GM18519 (cell line): ENCODE measurements at regions not wholly inside any gene's neighbourhood (a gene's known extent, or its start where the extent isn't known, plus 50 kb on each side); places are given as distances from the start of the nearest gene placed in this dataset.

ENCODE experiments used
- ATAC-seq: cut with Tn5 transposase; IDR thresholded peaks from one replicate; pipeline ENCODE4 v1.9.1; 2021; ENCODE audit warnings: mild to moderate bottlenecking, moderate library complexity; ENCODE audit not compliant: unreplicated experiment, low FRiP score

DNA sequence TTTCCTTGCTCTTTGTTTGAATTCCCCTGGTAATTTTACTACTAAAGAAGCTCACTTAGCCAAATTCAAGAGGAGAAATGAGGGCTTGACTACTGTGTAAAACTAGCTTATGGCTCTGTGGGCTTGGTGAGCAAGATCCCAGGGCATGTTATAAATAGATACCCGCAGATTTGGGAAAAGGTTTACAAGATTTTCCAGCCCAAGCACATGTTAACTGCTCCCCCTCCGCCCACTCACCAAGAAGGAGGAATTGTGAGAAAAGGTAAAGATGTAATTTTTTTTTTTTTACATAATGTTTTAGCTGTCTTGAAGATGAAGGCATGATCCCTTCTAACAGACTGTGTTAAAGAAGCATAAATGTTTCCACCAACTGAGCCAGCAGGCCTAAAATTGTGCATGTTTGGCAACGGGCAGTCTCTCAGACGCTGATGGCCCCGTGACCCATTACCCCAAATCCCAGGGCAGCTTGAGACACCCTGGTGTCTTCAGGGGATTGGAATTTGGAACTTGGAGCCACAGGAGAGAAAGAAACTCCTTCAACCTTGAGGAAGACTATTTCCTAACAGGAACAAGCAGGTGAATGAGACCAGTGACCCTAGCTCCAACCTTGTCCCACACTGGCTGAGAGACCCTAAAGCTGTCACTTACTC lies 429.8 kb upstream of the CELF2 start:
- no peak for ATAC-seq

DNA sequence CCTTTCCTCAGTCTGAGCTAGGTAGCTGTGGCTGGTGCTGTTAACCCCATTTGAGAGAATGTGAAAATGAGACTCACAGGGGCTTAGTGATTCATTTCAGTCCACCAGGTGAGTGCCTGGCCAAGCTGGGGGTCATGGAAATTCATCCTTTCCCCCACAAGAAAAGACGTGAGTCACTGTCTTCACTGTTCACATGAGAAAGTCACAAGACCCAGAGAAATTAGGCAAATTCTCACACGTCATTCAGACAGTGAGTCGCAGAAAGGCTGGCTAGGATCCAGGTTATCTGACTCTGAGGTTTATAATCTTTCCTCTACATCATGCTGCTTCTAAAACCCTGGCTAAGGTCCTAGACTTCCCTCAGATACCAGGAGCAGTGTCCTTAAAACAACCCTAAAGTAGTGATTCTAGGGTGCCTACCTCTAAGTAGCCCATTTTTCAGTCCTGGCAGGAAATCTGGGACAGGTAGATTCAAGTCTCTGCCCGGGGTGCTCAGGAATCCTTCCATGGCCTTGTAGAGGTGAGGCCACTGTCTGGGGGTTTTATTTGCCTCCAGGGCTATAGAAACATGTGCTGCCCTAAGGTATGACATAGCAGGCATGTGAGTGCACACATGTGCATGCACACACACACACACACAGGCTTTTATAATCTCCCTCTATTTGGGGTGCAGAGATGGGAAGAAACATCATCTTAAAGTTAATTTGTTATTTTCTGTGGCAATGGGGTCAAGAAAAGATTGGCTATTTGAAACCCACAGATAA lies 427.9 kb upstream of the CELF2 start:
- ATAC-seq: peak; percentile 93

DNA sequence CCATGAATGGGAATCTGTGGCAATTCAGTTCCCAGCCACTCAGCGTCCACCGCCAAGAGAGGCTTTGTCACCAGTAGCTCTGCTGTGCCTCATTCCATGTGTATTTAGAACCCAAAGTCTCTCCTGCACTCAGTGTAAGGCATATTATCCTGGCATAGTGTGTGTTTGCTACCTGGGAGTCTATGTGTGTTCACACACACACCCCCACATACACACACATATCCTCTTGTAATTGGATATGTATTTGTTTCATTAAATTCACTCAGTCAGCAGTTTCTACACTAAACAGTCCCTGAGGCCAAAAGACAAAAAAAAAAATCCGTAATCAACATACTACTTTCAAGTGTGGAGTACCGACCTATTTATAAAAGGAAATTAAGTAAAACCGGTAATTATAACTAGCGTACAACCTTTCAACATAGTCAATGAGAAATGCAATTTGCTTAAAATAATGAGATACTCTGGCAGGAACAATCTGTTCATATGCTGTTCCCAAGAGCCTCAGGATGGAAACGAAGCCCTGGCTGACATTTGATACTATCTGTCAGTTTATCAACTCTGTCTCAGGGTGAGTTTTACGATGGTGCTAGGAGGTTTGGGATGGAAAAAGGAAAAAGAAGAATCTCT lies 425.8 kb upstream of the CELF2 start:
- ATAC-seq: no peak

GRCh38 chr10:10596256-10596655 lies 421.4 kb upstream of the CELF2 start:
- ATAC-seq: no peak

DNA sequence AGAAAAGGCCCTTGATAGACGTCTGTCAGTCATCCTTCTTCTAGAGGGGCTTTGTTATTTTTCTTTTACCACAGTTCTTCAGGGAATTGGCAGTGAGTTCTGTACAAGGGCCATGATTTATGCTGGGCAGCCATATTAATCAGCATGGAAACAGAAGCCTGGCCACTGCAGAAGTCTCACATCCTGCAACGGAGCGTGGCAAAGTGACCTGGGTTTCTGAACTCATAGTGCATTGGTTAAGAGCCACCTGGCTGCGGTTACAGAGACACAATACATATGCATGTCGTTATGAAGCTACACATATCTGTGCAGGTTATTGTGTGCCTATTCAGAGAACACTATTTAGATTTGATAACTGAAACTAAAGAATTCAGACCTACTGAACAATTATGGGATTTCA lies 419.4 kb upstream of the CELF2 start:
- no peak for ATAC-seq

DNA sequence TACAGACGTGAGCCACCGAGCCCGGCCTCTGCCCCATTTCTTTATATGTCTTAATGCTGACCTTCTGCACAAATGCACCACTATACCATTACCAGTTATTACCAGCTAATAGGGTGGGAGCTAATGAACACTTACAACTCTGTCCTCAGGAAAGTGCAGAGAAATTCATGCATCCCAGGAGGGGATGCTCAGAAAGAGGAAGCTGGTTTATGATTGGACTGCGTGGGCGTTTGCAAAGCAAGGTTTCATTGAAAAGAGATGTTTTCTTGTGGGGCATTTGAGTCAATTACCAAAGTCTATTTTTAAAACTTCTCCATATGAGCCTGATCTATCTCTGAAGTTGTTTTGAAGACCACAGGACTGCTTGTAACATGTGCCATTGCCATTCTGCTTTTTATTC lies 417.7 kb upstream of the CELF2 start:
- no peak for ATAC-seq

GRCh38 chr10:10605551-10606081 lies 412.1 kb upstream of the CELF2 start:
- ATAC-seq: no peak

- no peak for ATAC-seq
Observed at GRCh38 chr10:10609379-10609955, 408.2 kb upstream of the CELF2 start.

GRCh38 chr10:10610171-10610570 lies 407.5 kb upstream of the CELF2 start:
- ATAC-seq: no peak

GRCh38 chr10:10612151-10612550 lies 405.5 kb upstream of the CELF2 start:
- no peak for ATAC-seq

- no peak for ATAC-seq
Observed at GRCh38 chr10:10613656-10614244, 403.9 kb upstream of the CELF2 start.

DNA sequence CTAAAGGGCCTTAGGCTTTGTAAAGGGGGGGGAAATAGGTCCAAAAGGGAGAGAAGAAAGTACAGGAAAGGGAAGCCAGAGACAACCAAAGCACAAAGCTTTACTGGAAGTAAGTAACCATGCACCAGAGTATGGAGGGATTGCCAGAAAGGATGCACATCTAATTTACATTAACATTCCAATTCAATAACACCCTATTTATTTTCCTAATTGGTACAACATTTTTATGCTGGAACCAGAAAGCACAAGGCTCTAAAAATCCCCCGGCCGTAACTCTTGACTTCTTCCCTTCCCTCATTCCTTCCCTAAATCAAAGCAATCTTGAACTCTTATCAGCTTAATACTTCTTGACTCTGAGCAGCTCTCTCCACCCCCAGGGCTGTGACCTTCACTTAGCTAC lies 400.0 kb upstream of the CELF2 start:
- no peak for ATAC-seq

DNA sequence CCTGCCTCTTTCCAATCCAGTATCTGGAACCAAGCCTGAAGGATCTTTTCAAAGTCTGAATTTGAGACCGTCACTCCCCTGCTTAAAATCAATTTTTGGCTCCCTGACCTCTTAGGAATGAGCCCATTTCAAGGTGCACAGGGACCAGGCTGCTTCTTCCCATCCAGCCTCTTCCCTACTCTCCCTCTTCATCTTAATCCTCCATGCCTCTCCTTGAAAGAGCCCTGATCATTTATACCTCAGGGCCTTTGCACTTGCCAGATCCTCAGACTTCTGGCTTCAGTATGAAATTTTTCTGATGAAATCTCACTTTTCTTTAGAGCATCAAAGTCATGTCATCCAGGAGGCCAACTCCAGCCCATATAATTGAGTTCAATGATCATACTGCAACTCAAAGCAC lies 399.5 kb upstream of the CELF2 start:
- no peak for ATAC-seq

- no peak for ATAC-seq
Observed at GRCh38 chr10:10623958-10624566, 393.6 kb upstream of the CELF2 start.

- no peak for ATAC-seq
Observed at GRCh38 chr10:10624567-10624962, 393.1 kb upstream of the CELF2 start.

DNA sequence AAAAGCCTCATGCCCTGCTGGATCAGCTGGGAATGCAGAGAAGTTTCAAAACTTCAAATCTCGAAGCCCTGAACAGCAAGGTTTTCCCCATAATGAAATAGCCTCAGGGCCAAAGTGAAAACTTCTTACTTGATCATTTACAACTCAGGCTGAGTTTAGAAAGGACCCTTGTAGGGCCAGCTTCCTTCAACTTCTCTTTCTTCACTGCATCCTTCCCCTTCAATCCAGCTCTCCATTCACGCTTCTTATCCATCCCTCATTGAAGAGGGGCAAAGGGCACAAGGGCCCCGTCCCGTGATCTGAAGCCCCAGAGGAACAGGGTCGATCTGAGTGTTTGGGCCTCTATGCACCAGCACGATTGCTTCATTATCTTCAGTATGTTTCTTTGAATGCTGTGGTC lies 392.2 kb upstream of the CELF2 start:
- no peak for ATAC-seq

- no peak for ATAC-seq
Observed at GRCh38 chr10:10626734-10627133, 390.9 kb upstream of the CELF2 start.

GRCh38 chr10:10627414-10627813 lies 390.3 kb upstream of the CELF2 start:
- ATAC-seq: no peak

DNA sequence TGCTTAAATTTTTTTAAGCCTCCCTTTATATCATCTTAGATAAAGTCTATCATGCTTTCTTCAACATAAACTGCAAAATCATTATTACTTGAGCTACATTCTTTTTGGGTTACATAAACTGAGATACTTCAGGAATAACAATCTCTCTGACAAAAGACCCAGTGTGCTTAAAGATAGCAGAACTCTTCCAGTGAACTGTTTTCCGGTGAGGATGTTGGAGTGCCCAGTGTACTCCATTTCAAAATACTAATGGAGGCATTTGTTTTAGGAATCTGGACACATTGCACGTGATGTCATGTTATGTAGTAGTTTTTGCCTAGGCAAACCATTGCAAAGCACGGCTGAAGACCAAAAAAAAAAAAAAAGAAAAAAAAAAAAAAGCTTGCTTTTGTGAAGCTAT lies 388.2 kb upstream of the CELF2 start:
- ATAC-seq: no peak

GRCh38 chr10:10630281-10630680 lies 387.4 kb upstream of the CELF2 start:
- no peak for ATAC-seq
